Heart right ventricle (tissue), 16 donors: ENCODE measurements at regions not wholly inside any gene's neighbourhood (a gene's known extent, or its start where the extent isn't known, plus 50 kb on each side); places are given as distances from the start of the nearest gene placed in this dataset.
A peak's percentile ranks its signal among the peaks of the same experiment; 100 is the strongest.

Experiments
- ATAC-seq, 8 donors: fragments of 200-7000 bp; cut with Tn5 transposase; one replicate each; pipeline ENCODE4 v1.9.1; 2020; ENCODE audit warnings: mild to moderate bottlenecking in 8 of 8, moderate library complexity in 8 of 8, moderate number of reproducible peaks in 1 of 8
- DNase-seq, 2 donors: peaks; one replicate each; pipeline ENCODE4 v3.0.0-alpha.2; 2020
- H3K27ac ChIP-seq, 10 donors: fragments of 200-600 bp; sonication (generic) in 2 of 10; one replicate each; pipeline versions ENCODE4 v1.5.0 to v1.8.0; 2020 to 2022; ENCODE audit warnings: mild to moderate bottlenecking in 3 of 10
- H3K27me3 ChIP-seq, 7 donors: fragments of 200-600 bp; one replicate each; pipeline ENCODE4 v1.8.0; 2021 to 2022; ENCODE audit warnings: mild to moderate bottlenecking in 2 of 7
- H3K36me3 ChIP-seq, 9 donors: fragments of 200-600 bp; sonication (generic) in 1 of 9; one replicate each; pipeline versions ENCODE4 v1.5.0 to v1.8.0; 2020 to 2022; ENCODE audit warnings: mild to moderate bottlenecking in 2 of 9
- H3K4me1 ChIP-seq, 9 donors: fragments of 200-600 bp; sonication (generic) in 1 of 9; one replicate each; pipeline versions ENCODE4 v1.5.0 to v1.8.0; 2020 to 2022; ENCODE audit warnings: mild to moderate bottlenecking in 4 of 9
- H3K4me3 ChIP-seq, 10 donors: fragments of 200-600 bp; sonication (generic) in 2 of 10; one replicate each; pipeline versions ENCODE4 v1.5.0 to v1.8.0; 2020 to 2022; ENCODE audit warnings: mild to moderate bottlenecking in 7 of 10, moderate library complexity in 2 of 10
- H3K9me3 ChIP-seq, 11 donors: fragments of 200-600 bp in 10 of 11; sonication (generic) in 2 of 11; one replicate each; pipeline versions ENCODE4 v1.5.0 to v1.8.0; 2013 to 2022; ENCODE audit warnings: mild to moderate bottlenecking in 2 of 11, control low read depth in 1 of 11, moderate library complexity in 1 of 11
- CTCF ChIP-seq, 9 donors: fragments of 200-600 bp; sonication (generic) in 2 of 9; IDR thresholded peaks; one replicate each; pipeline versions ENCODE4 v1.5.0 to v1.8.0; 2021 to 2022; ENCODE audit warnings: antibody characterized with exemption in 9 of 9, mild to moderate bottlenecking in 5 of 9, moderate library complexity in 1 of 9
- WGBS, 2 donors: extraction: QIAGEN DNeasy Blood & Tissue Kit; methylation state at CpG; one replicate each; pipeline ENCODE4 v1.1.7; 2013; ENCODE audit warnings: inconsistent platforms in 1 of 2; 5-methylcytosine and 5-hydroxymethylcytosine counted together
- intact Hi-C, 10 donors: fragments of 100-400 bp; cut with DNase I; formaldehyde crosslinking; loops; one replicate each; pipeline versions ENCODE4 v1.11.1 to v1.14.2; 2022
- donor health status: Arrhythmogenic right ventricular cardiomyopathy.
- donor health status: ischemic (EF 13 %, LVEDD 7.1; RV severe dilation, severe dysfunction).
- donor health status: healthy with polysubstance abuse.
- donor health status: DM: no; HTN: yes; CAD: no.
- donor health status: DM: no; HTN: no; CAD: no.
- donor health status: ischemic (EF 25% LVEDD 6.9; RV normal size, moderate dysfunction).
- donor health status: ischemic (EF 25% LVEDD 5.7; RV mildly dilated, moderate dysfunction).
- donor health status: healthy.
- donor health status: DM: yes; HTN: yes; CAD: no.
- donor health status: Ischemic cardiomyopathy.
- donor health status: ischemic (EF 35%, LVEDD 5.7; RV mildly dilated, moderate dysfunction).
- donor health status: nonischemic (EF 11% LVEDD 7.7; RV severe dilation, severe dysfunction).
- donor health status: DM: yes; HTN: yes; CAD: no.
- donor health status: PGD.
- donor health status: ischemic (EF 29% LVEDD 5.4; RV normal size, mild dysfunction).
- donor health status: nonischemic (EF 23%, LVEDD 6.1; RV moderate dilation, normal function).

- ATAC-seq (no peak), DNase-seq (no peak)
- Histone ChIP-seq H3K4me1 (peaks cover 0 to 11% (median 4%) of the 10 kb centered on the region in 9 donors), H3K27ac (no peak overlapping the region), H3K36me3 (no peaks in the 10 kb centered on the region), H3K9me3 (peaks cover 0 to 13% (median 0%) of the 10 kb centered on the region in 11 donors), H3K4me3 (no peak overlapping the region), H3K27me3 (no peaks in the 10 kb centered on the region)
- intact Hi-C loops, result loop anchor here in 1 of 10 donors (10.0 kb wide), 1 partner anchor 58 kb away; no protein-coding TSS in a partner anchor
- TF ChIP-seq CTCF (IDR thresholded peaks at IDR 0.05), result no peak
- WGBS, 2 donors, result 89 to 96% methylated on average over 5 of the region's 5 CpGs
These were observed 111.0 kb downstream of the MRPL14 start for GRCh38 chr6:44016131-44016870.

DNA sequence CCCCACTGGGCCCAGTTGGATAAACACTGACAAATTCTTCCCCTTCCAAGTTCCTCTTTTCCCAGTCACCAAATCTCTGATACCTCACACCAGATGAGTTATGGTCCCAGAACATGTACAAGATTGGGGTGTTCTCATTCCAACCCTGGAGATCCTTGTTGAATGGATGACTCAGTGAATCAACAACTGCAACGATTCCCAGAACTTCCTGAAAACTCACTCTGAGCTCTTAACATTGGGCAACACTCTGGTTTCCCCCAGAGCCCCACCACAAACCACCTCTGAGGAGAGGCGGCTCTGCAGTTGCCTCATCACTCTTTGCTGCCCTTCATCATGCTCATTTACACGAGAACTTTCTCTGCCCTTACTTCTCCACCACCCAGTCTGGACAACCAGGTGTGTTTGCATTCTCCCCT, 115.2 kb downstream of the MRPL14 start:
- intact Hi-C loops, result loop anchor here in 1 of 10 donors (10.0 kb wide), 1 partner anchor 63 kb away; no protein-coding TSS in a partner anchor
- no peak for TF ChIP-seq CTCF (IDR thresholded peaks at IDR 0.05)
- Histone ChIP-seq H3K4me1 (peaks cover 0 to 28% (median 14%) of the 10 kb centered on the region in 9 donors), H3K27ac (peak overlapping the region in 2 of 10 donors; percentile 80 to 82), H3K9me3 (peaks cover 0 to 13% (median 0%) of the 10 kb centered on the region in 11 donors), H3K4me3 (no peak overlapping the region), H3K36me3 (no peaks in the 10 kb centered on the region), H3K27me3 (peaks cover 0 to 7% (median 0%) of the 10 kb centered on the region in 7 donors)
- DNase-seq (no peak), ATAC-seq (no peak)
- 70 to 86% methylated on average over 3 of the region's 3 CpGs for WGBS, 2 donors

DNA sequence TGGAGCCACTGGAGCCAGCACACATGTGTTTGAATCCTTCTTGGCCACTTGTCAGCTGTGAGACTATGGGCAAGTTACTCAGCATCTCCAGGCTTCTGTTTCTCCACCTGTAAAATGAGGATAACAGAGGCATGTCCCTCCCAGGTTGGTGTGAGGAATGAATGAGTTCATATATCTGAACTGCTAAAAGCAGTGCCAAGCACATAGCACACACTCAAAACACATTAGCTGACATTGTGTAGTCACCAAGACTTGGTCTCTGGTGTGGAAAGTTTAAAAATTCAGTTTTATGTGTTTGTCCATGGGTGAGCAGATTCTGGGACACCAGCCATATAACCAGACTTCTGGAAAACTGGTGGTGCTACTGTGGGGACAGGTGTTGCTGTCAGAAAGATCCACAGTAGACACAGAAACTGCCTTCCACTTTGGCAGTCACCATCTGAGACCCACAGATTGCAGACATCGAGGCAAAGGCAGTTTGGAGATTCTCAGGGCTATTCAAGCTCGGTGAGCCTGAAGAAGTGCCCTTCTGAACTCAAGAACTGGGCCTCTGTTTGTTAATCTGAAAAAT, 115.8 kb downstream of the MRPL14 start:
- peaks cover 0 to 34% (median 14%) of the 10 kb centered on the region in 9 donors for H3K4me1 ChIP-seq
- intact Hi-C loops, result loop anchor here in 3 of 10 donors (2.0 to 10.0 kb wide), 3 partner anchors 21 to 63 kb away; no protein-coding TSS in a partner anchor
- WGBS, 2 donors, result 86 to 94% methylated on average over 2 of the region's 2 CpGs
- peaks cover 0 to 13% (median 0%) of the 10 kb centered on the region in 11 donors for H3K9me3 ChIP-seq
- H3K4me3 ChIP-seq, result no peak overlapping the region
- TF ChIP-seq CTCF (IDR thresholded peaks at IDR 0.05), result no peak
- H3K27me3 ChIP-seq, result peaks cover 0 to 8% (median 0%) of the 10 kb centered on the region in 7 donors
- ATAC-seq, result no peak
- peak overlapping the region in 9 of 10 donors; percentile 59 to 92 (median 82) for H3K27ac ChIP-seq
- no peak for DNase-seq
- no peaks in the 10 kb centered on the region for H3K36me3 ChIP-seq
